A549 (cell line): ENCODE measurements at regions not wholly inside any gene's neighbourhood (a gene's known extent, or its start where the extent isn't known, plus 50 kb on each side); places are given as distances from the start of the nearest gene placed in this dataset.

Source experiments
- ATAC-seq, 2 experiments: fragments of 200-7000 bp in 1 of 2; fragments of >200 bp in 1 of 2; cut with Nextera tagmentation in 1 of 2; cut with Tn5 transposase in 1 of 2; 3 replicates each; pipeline versions ENCODE4 v1.8.0 to v1.9.1; 2018 to 2020; ENCODE audit warnings: mild to moderate bottlenecking in 1 of 2, moderate library complexity in 1 of 2
- CTCF ChIA-PET: fragments of 300-600 bp; sonication (Branson Sonifier 250); formaldehyde crosslinking; extraction: SDS; loops from one replicate; lab custom pipeline; 2021; ENCODE audit warnings: antibody characterized with exemption, inconsistent platforms; lab: Yijun Ruan, JAX
- POLR2A ChIA-PET: fragments of 350-600 bp; formaldehyde crosslinking; extraction: SDS; loops from one replicate; lab custom pipeline; 2021; ENCODE audit warnings: antibody characterized with exemption, inconsistent platforms; lab: Yijun Ruan, JAX
- DNase-seq, 2 experiments: peaks; one replicate each; pipeline versions ENCODE4 v3.0.0 to v3.0.0-alpha.2; 2011 to 2016; ENCODE audit warnings: low read depth in 1 of 2, low spot score in 1 of 2
- FAIRE-seq: peaks from 2 replicates; lab custom pipeline; 2011; peaks lifted over from hg19 to GRCh38; lab: Jason Lieb, UNC
- H3K27ac ChIP-seq, 2 experiments: fragments of >200 bp; sonication (Bioruptor Twin); formaldehyde crosslinking; 3 replicates each; pipeline ENCODE4 v1.5.1; 2016 to 2017
- H3K4me1 ChIP-seq: fragments of >200 bp; sonication (Bioruptor Twin); formaldehyde crosslinking; 3 replicates; pipeline ENCODE4 v1.6.1; 2016
- H3K4me2 ChIP-seq: fragments of >200 bp; sonication (Bioruptor Twin); formaldehyde crosslinking; 3 replicates; pipeline ENCODE4 v1.6.1; 2016
- H3K4me3 ChIP-seq: fragments of >200 bp; sonication (Bioruptor Twin); formaldehyde crosslinking; 3 replicates; pipeline ENCODE4 v1.5.1; 2016
- H3K9me3 ChIP-seq: fragments of >200 bp; sonication (Bioruptor Twin); formaldehyde crosslinking; 3 replicates; pipeline ENCODE4 v1.6.1; 2016
- BHLHE40 ChIP-seq: IDR thresholded peaks from 2 replicates; pipeline ENCODE4 v1.6.1; 2012; ENCODE audit warnings: low read depth, low read length, inconsistent platforms
- CBX2 ChIP-seq: fragments of 200-600 bp; sonication (generic); IDR thresholded peaks from 2 replicates; pipeline ENCODE4 v1.6.1; 2016; ENCODE audit warnings: low read depth, mild to moderate bottlenecking, borderline replicate concordance
- CBX8 ChIP-seq: fragments of 200-600 bp; sonication (generic); IDR thresholded peaks from 2 replicates; pipeline ENCODE4 v1.6.1; 2016
- CEBPB ChIP-seq, 2 experiments: fragments of >200 bp in 1 of 2; sonication (Bioruptor Twin) in 1 of 2; formaldehyde crosslinking in 1 of 2; IDR thresholded peaks; 2 replicates each; pipeline ENCODE4 v1.6.1; 2012 to 2016
- CHD2 ChIP-seq: fragments of 150-350 bp; IDR thresholded peaks from 2 replicates; pipeline ENCODE4 v1.6.1; 2014; ENCODE audit warnings: low read length; ENCODE audit not compliant: partially characterized antibody
- CHD4 ChIP-seq: fragments of 200-600 bp; sonication (generic); IDR thresholded peaks from 2 replicates; pipeline ENCODE4 v1.6.1; 2016; ENCODE audit warnings: antibody characterized with exemption, mild to moderate bottlenecking, borderline replicate concordance
- E2F6 ChIP-seq: IDR thresholded peaks from 2 replicates; pipeline ENCODE4 v1.6.1; 2012; ENCODE audit warnings: low read depth, borderline replicate concordance
- EHF ChIP-seq: fragments of 250-450 bp; sonication (Bioruptor Pico); IDR thresholded peaks from 2 replicates; pipeline ENCODE4 v1.5.0; 2020; ENCODE audit warnings: mild to moderate bottlenecking
- EHMT2 ChIP-seq: fragments of 200-600 bp; sonication (generic); IDR thresholded peaks from 2 replicates; pipeline ENCODE4 v1.6.1; 2016; ENCODE audit warnings: antibody characterized with exemption, low read depth, mild to moderate bottlenecking, moderate library complexity
- ELK1 ChIP-seq: fragments of 150-350 bp; IDR thresholded peaks from 2 replicates; pipeline ENCODE4 v1.6.1; 2014; ENCODE audit warnings: low read depth, mild to moderate bottlenecking, low read length
- EP300 ChIP-seq, 2 experiments: fragments of >200 bp; sonication (Bioruptor Twin); formaldehyde crosslinking; IDR thresholded peaks; 2 replicates in 1 of 2; 3 replicates in 1 of 2; pipeline ENCODE4 v1.6.1; 2016 to 2017
- ESRRA ChIP-seq: fragments of 150-350 bp; IDR thresholded peaks from 2 replicates; pipeline ENCODE4 v1.6.1; 2014; ENCODE audit warnings: mild to moderate bottlenecking, low read length, borderline replicate concordance
- GATA3 ChIP-seq: IDR thresholded peaks from 2 replicates; pipeline ENCODE4 v1.6.1; 2012; ENCODE audit warnings: borderline replicate concordance
- HDAC2 ChIP-seq: fragments of 200-600 bp; sonication (generic); IDR thresholded peaks from 2 replicates; pipeline ENCODE4 v1.6.1; 2016
- HEYL ChIP-seq: fragments of 250-450 bp; sonication (Bioruptor Pico); IDR thresholded peaks from 2 replicates; pipeline ENCODE4 v1.8.0; 2021; ENCODE audit warnings: mild to moderate bottlenecking, moderate library complexity
- HOXA7 ChIP-seq: fragments of 250-450 bp; sonication (Bioruptor Pico); IDR thresholded peaks from 2 replicates; pipeline ENCODE4 v1.5.0; 2020; ENCODE audit warnings: mild to moderate bottlenecking, moderate library complexity
- HOXB5 ChIP-seq: fragments of 250-450 bp; sonication (Bioruptor Pico); IDR thresholded peaks from 2 replicates; pipeline ENCODE4 v1.5.0; 2020; ENCODE audit warnings: mild to moderate bottlenecking, moderate library complexity
- JUN ChIP-seq, 2 experiments: fragments of >200 bp; sonication (Bioruptor Twin); formaldehyde crosslinking; IDR thresholded peaks; 2 replicates in 1 of 2; 3 replicates in 1 of 2; pipeline ENCODE4 v1.6.1; 2016 to 2017
- JUNB ChIP-seq: fragments of >200 bp; sonication (Bioruptor Twin); formaldehyde crosslinking; IDR thresholded peaks from 2 replicates; pipeline ENCODE4 v1.6.1; 2016
- KDM1A ChIP-seq: fragments of 200-600 bp; sonication (generic); IDR thresholded peaks from 2 replicates; pipeline ENCODE4 v1.6.1; 2016; ENCODE audit warnings: low read depth, mild to moderate bottlenecking
- KDM5A ChIP-seq: fragments of 200-600 bp; sonication (generic); IDR thresholded peaks from 2 replicates; pipeline ENCODE4 v1.6.1; 2016; ENCODE audit warnings: antibody characterized with exemption, mild to moderate bottlenecking
- MAFK ChIP-seq: fragments of 450-650 bp; IDR thresholded peaks from 2 replicates; pipeline ENCODE4 v1.6.1; 2014; ENCODE audit not compliant: partially characterized antibody
- MAX ChIP-seq: IDR thresholded peaks from 2 replicates; pipeline ENCODE4 v1.6.1; 2012
- MAZ ChIP-seq: fragments of 150-350 bp; IDR thresholded peaks from 2 replicates; pipeline ENCODE4 v1.6.1; 2014; ENCODE audit warnings: antibody characterized with exemption, low read depth, low read length, borderline replicate concordance
- MYC ChIP-seq: IDR thresholded peaks from 2 replicates; pipeline ENCODE4 v1.6.1; 2012; ENCODE audit warnings: mild to moderate bottlenecking, inconsistent platforms, low read length, improper control_type of control experiment, borderline replicate concordance
- NFE2L2 ChIP-seq: fragments of 150-350 bp; conservative IDR thresholded peaks from 2 replicates; pipeline ENCODE4 v1.6.1; 2014; ENCODE audit warnings: low read length
- RFX5 ChIP-seq: fragments of 450-650 bp; IDR thresholded peaks from 2 replicates; pipeline ENCODE4 v1.7.1; 2014; ENCODE audit warnings: antibody characterized with exemption, mild to moderate bottlenecking, moderate library complexity
- SMC3 ChIP-seq: fragments of >200 bp; sonication (Bioruptor Twin); formaldehyde crosslinking; IDR thresholded peaks from 3 replicates; pipeline ENCODE4 v1.6.1; 2018; ENCODE audit warnings: inconsistent platforms
- ZC3H11A ChIP-seq: fragments of 450-650 bp; IDR thresholded peaks from 2 replicates; pipeline ENCODE4 v1.6.1; 2014; ENCODE audit warnings: antibody characterized with exemption, mild to moderate bottlenecking
- ZNF302 ChIP-seq: fragments of 250-450 bp; sonication (Bioruptor Pico); IDR thresholded peaks from 2 replicates; pipeline ENCODE4 v1.9.0; 2021; ENCODE audit warnings: inconsistent platforms, mild to moderate bottlenecking, moderate library complexity
- ZSCAN20 ChIP-seq: fragments of 250-450 bp; sonication (Bioruptor Pico); IDR thresholded peaks from 2 replicates; pipeline ENCODE4 v1.8.0; 2022; ENCODE audit warnings: mild to moderate bottlenecking, moderate library complexity
- WGBS: methylation state at CpG from one replicate; pipeline ENCODE4 v1.1.6; 2017; ENCODE audit errors: missing lambda C conversion rate; 5-methylcytosine and 5-hydroxymethylcytosine counted together

- no peak for TF ChIP-seq ESRRA
- TF ChIP-seq HOXB5 = no peak
- TF ChIP-seq MYC = no peak
- no peak for TF ChIP-seq ZSCAN20 (CRISPR knock-in tag)
- TF ChIP-seq MAZ = no peak
- TF ChIP-seq SMC3 = no peak
- H3K4me2 ChIP-seq = no peak overlapping the region
- H3K4me3 ChIP-seq = no peak overlapping the region
- no peaks in the 10 kb centered on the region for H3K9me3 ChIP-seq
- DNase-seq (no peak), ATAC-seq (no peak), FAIRE-seq (no peak)
- H3K4me1 ChIP-seq = no peaks in the 10 kb centered on the region
- 20% methylated on average over 3 of the region's 3 CpGs for WGBS
- H3K27ac ChIP-seq = no peak overlapping the region
- POLR2A ChIA-PET = no interaction called here
- CTCF ChIA-PET = no interaction called here
These were observed 188.4 kb upstream of the MGMT start for GRCh38 chr10:129278686-129279085.

GRCh38 chr10:129279446-129280154 lies 187.4 kb upstream of the MGMT start:
- H3K9me3 ChIP-seq = no peaks in the 10 kb centered on the region
- no peaks in the 10 kb centered on the region for H3K4me1 ChIP-seq
- H3K27ac ChIP-seq = no peak overlapping the region
- TF ChIP-seq HDAC2 = no peak
- TF ChIP-seq ELK1 = no peak
- no peak for TF ChIP-seq CBX8
- TF ChIP-seq EP300 (IDR thresholded peaks at IDR 0.05) = no peak
- no peak for TF ChIP-seq EHF (CRISPR knock-in tag)
- no peak for TF ChIP-seq MAFK
- no peak for TF ChIP-seq HOXA7 (CRISPR knock-in tag)
- TF ChIP-seq EHMT2 = no peak
- no peak for TF ChIP-seq JUNB
- no peak for TF ChIP-seq MAZ
- H3K4me2 ChIP-seq = no peak overlapping the region
- FAIRE-seq = no peak
- DNase-seq = no peak
- 30% methylated on average over 11 of the region's 11 CpGs for WGBS
- ChIA-PET CTCF (no interaction called here), POLR2A (no interaction called here)
- H3K4me3 ChIP-seq = no peak overlapping the region
- ATAC-seq = no peak

GRCh38 chr10:129280155-129280502 lies 186.9 kb upstream of the MGMT start:
- no peak overlapping the region for H3K27ac ChIP-seq
- DNase-seq (no peak), ATAC-seq (no peak), FAIRE-seq (no peak)
- 7% methylated on average over 1 of the region's 1 CpG for WGBS
- H3K4me1 ChIP-seq = no peaks in the 10 kb centered on the region
- no peak overlapping the region for H3K4me3 ChIP-seq
- TF ChIP-seq CEBPB (IDR thresholded peaks at IDR 0.05) (no peak), BHLHE40 (no peak), ZNF302 (no peak), MYC (no peak), CBX8 (no peak), ZC3H11A (no peak)
- no peaks in the 10 kb centered on the region for H3K9me3 ChIP-seq
- no peak overlapping the region for H3K4me2 ChIP-seq
- CTCF ChIA-PET = no interaction called here
- POLR2A ChIA-PET = no interaction called here

- WGBS = 2% methylated on average over 3 of the region's 3 CpGs
- Histone ChIP-seq H3K9me3 (no peaks in the 10 kb centered on the region), H3K4me3 (no peak overlapping the region), H3K4me1 (no peaks in the 10 kb centered on the region), H3K4me2 (no peak overlapping the region), H3K27ac (no peak overlapping the region)
- ChIA-PET POLR2A (no interaction called here), CTCF (no interaction called here)
- no peak for TF ChIP-seq EP300 (IDR thresholded peaks at IDR 0.05)
- TF ChIP-seq KDM5A = no peak
- no peak for TF ChIP-seq EHMT2
- no peak for TF ChIP-seq HEYL (CRISPR knock-in tag)
- TF ChIP-seq GATA3 = no peak
- no peak for TF ChIP-seq NFE2L2
- no peak for TF ChIP-seq CBX2
- TF ChIP-seq CBX8 = no peak
- no peak for TF ChIP-seq KDM1A
- TF ChIP-seq CHD4 = no peak
- no peak for TF ChIP-seq MAX
- no peak for TF ChIP-seq JUN (IDR thresholded peaks at IDR 0.05)
- no peak for TF ChIP-seq MYC
- no peak for TF ChIP-seq E2F6
- no peak for TF ChIP-seq ESRRA
- no peak for TF ChIP-seq RFX5
- no peak for TF ChIP-seq CHD2
- no peak for TF ChIP-seq JUNB
- FAIRE-seq = no peak
- no peak for ATAC-seq
- DNase-seq = no peak
These were observed 186.0 kb upstream of the MGMT start for GRCh38 chr10:129280908-129281586.
